GM18520 (cell line): ENCODE measurements at regions not wholly inside any gene's neighbourhood (a gene's known extent, or its start where the extent isn't known, plus 50 kb on each side); places are given as distances from the start of the nearest gene placed in this dataset.
"Not testable (repeated sequence)": the region's sequence is repeated elsewhere in the genome, so short reads cannot be mapped to it uniquely, and the experiment has no call there.

Experiments
- ATAC-seq: cut with Tn5 transposase; IDR thresholded peaks from one replicate; pipeline ENCODE4 v1.9.1; 2021; ENCODE audit not compliant: unreplicated experiment

GRCh38 chr12:68477906-68478305 is 132.8 kb upstream of the RAP1B start:
- ATAC-seq: no peak

GRCh38 chr12:68478516-68479260 is 132.0 kb upstream of the RAP1B start:
- ATAC-seq: no peak

GRCh38 chr12:68479261-68479895 is 131.3 kb upstream of the RAP1B start:
- ATAC-seq: no peak

GRCh38 chr12:68479896-68480291 is 130.8 kb upstream of the RAP1B start:
- no peak for ATAC-seq

GRCh38 chr12:68480526-68480925 is 130.2 kb upstream of the RAP1B start:
- ATAC-seq: no peak

- ATAC-seq: peak; percentile 63
These were observed 129.3 kb upstream of the RAP1B start for GRCh38 chr12:68481181-68481941.

GRCh38 chr12:68482014-68482413 is 128.7 kb upstream of the RAP1B start:
- no peak for ATAC-seq

- peak; percentile 76 for ATAC-seq
These were observed 128.0 kb upstream of the RAP1B start for GRCh38 chr12:68482660-68483059.

- ATAC-seq: no peak
These were observed 126.9 kb upstream of the RAP1B start for GRCh38 chr12:68483592-68484383.

- ATAC-seq: not testable (repeated sequence)
These were observed 126.1 kb upstream of the RAP1B start for GRCh38 chr12:68484578-68484977.

GRCh38 chr12:68486449-68486848 is 124.2 kb upstream of the RAP1B start:
- ATAC-seq: not testable (repeated sequence)

- no peak for ATAC-seq
These were observed 122.9 kb upstream of the RAP1B start for GRCh38 chr12:68487721-68488309.

GRCh38 chr12:68489273-68489672 is 121.4 kb upstream of the RAP1B start:
- no peak for ATAC-seq

- no peak for ATAC-seq
These were observed 120.2 kb upstream of the RAP1B start for GRCh38 chr12:68490476-68490875.

GRCh38 chr12:68491204-68491960 is 119.3 kb upstream of the RAP1B start:
- no peak for ATAC-seq

GRCh38 chr12:68495336-68496070 is 115.2 kb upstream of the RAP1B start:
- no peak for ATAC-seq

GRCh38 chr12:68497107-68497506 is 113.6 kb upstream of the RAP1B start:
- peak; percentile 34 for ATAC-seq

GRCh38 chr12:68497702-68498101 is 113.0 kb upstream of the RAP1B start:
- no peak for ATAC-seq

- no peak for ATAC-seq
These were observed 112.0 kb upstream of the RAP1B start for GRCh38 chr12:68498736-68499135.
